SK-N-SH (cell line): ENCODE measurements at regions not wholly inside any gene's neighbourhood (a gene's known extent, or its start where the extent isn't known, plus 50 kb on each side); places are given as distances from the start of the nearest gene placed in this dataset.

Source experiments
- CTCF ChIA-PET: fragments of 300-600, 350-600 bp; formaldehyde crosslinking; extraction: SDS; loops from one replicate; lab custom pipeline; 2021; lab: Yijun Ruan, JAX
- POLR2A ChIA-PET: fragments of 350-600 bp; sonication (Branson Sonifier 250); formaldehyde crosslinking; extraction: SDS; loops from one replicate; lab custom pipeline; 2020; ENCODE audit warnings: antibody characterized with exemption, inconsistent platforms; lab: Yijun Ruan, JAX
- DNase-seq: peaks from one replicate; pipeline ENCODE4 v3.0.0; 2012
- H2AFZ ChIP-seq: fragments of 200-600 bp; sonication (generic); 2 replicates; pipeline ENCODE4 v1.8.1; 2016; ENCODE audit warnings: antibody characterized with exemption, mild to moderate bottlenecking, low read depth
- H3F3A ChIP-seq: fragments of 200-600 bp; sonication (generic); replicated peaks from 2 replicates; pipeline ENCODE3; 2016; ENCODE audit warnings: antibody characterized with exemption, mild to moderate bottlenecking; ENCODE audit not compliant: insufficient read depth
- H3K27ac ChIP-seq, 2 experiments: fragments of 200-500 bp in 1 of 2; fragments of 200-600 bp in 1 of 2; sonication (Bioruptor generic) in 1 of 2; sonication (generic), shearing (Covaris generic) in 1 of 2; 2 replicates each; pipeline versions ENCODE4 v1.5.1 to v1.6.1; 2014 to 2016; ENCODE audit warnings: low read depth in 2 of 2, inconsistent platforms in 1 of 2, low read length in 1 of 2, mild to moderate bottlenecking in 1 of 2, mixed read lengths in 1 of 2
- H3K27me3 ChIP-seq: fragments of 200-600 bp; sonication (generic), shearing (Covaris generic); 2 replicates; pipeline ENCODE4 v1.6.1; 2016; ENCODE audit warnings: mixed run types; ENCODE audit not compliant: insufficient read depth
- H3K36me3 ChIP-seq, 2 experiments: fragments of 200-500 bp in 1 of 2; fragments of 200-600 bp in 1 of 2; sonication (Bioruptor generic) in 1 of 2; sonication (generic) in 1 of 2; replicated peaks in 1 of 2; 2 replicates each; pipeline versions ENCODE3 to v1.5.1; 2014 to 2016; ENCODE audit warnings: low read length in 1 of 2, mild to moderate bottlenecking in 1 of 2; ENCODE audit not compliant: insufficient read depth in 2 of 2, control insufficient read depth in 1 of 2
- H3K4me1 ChIP-seq, 2 experiments: fragments of 200-500 bp in 1 of 2; fragments of 200-600 bp in 1 of 2; sonication (Bioruptor generic) in 1 of 2; sonication (generic), shearing (Covaris generic) in 1 of 2; 2 replicates each; pipeline versions ENCODE4 v1.5.1 to v1.6.1; 2014 to 2016; ENCODE audit warnings: low read depth in 1 of 2, low read length in 1 of 2, mixed run types in 1 of 2; ENCODE audit not compliant: insufficient read depth in 2 of 2, control insufficient read depth in 1 of 2
- H3K4me2 ChIP-seq: fragments of 200-600 bp; sonication (generic), shearing (Covaris generic); 2 replicates; pipeline ENCODE4 v1.6.1; 2017; ENCODE audit warnings: mixed run types
- H3K4me3 ChIP-seq, 2 experiments: fragments of 200-500 bp in 1 of 2; fragments of 200-600 bp in 1 of 2; sonication (Bioruptor generic) in 1 of 2; sonication (generic), shearing (Covaris generic) in 1 of 2; 2 replicates each; pipeline versions ENCODE4 v1.5.1 to v1.8.1; 2014 to 2016; ENCODE audit warnings: low read depth in 2 of 2, inconsistent platforms in 1 of 2, low read length in 1 of 2, mild to moderate bottlenecking in 1 of 2, mixed read lengths in 1 of 2, moderate library complexity in 1 of 2
- H3K79me2 ChIP-seq: fragments of 200-600 bp; sonication (generic); 2 replicates; pipeline ENCODE4 v1.8.1; 2017; ENCODE audit warnings: mild to moderate bottlenecking; ENCODE audit not compliant: insufficient read depth
- H3K9ac ChIP-seq: fragments of 200-600 bp; sonication (generic); 2 replicates; pipeline ENCODE4 v1.6.1; 2017; ENCODE audit warnings: mixed run types
- H3K9me2 ChIP-seq: fragments of 200-600 bp; sonication (generic); 2 replicates; pipeline ENCODE4 v1.6.1; 2017; ENCODE audit warnings: mixed run types
- H3K9me3 ChIP-seq: fragments of 200-600 bp; sonication (generic); 2 replicates; pipeline ENCODE4 v1.6.1; 2017; ENCODE audit warnings: mixed run types, mild to moderate bottlenecking, moderate library complexity
- H4K20me1 ChIP-seq: fragments of 200-600 bp; sonication (generic); 2 replicates; pipeline ENCODE4 v1.6.1; 2017; ENCODE audit warnings: mild to moderate bottlenecking, mixed run types; ENCODE audit not compliant: insufficient read depth
- EP300 ChIP-seq, 2 experiments: IDR thresholded peaks; 2 replicates each; pipeline versions ENCODE4 v1.4.0 to v1.6.1; 2012; ENCODE audit warnings: borderline replicate concordance in 1 of 2, low read depth in 1 of 2, low read length in 1 of 2
- EZH2phosphoT487 ChIP-seq: fragments of 200-600 bp; sonication (generic); IDR thresholded peaks from 2 replicates; pipeline ENCODE4 v1.6.1; 2017; ENCODE audit warnings: low read depth, mixed run types, mild to moderate bottlenecking, antibody characterized with exemption, moderate library complexity, borderline replicate concordance
- FOXJ3 ChIP-seq: sonication (generic); formaldehyde crosslinking; IDR thresholded peaks from 2 replicates; pipeline ENCODE4 v1.5.1; 2020; ENCODE audit warnings: mild to moderate bottlenecking, missing genetic modification reagents
- GABPA ChIP-seq: IDR thresholded peaks from 2 replicates; pipeline ENCODE4 v1.4.0; 2012; ENCODE audit warnings: low read depth, mild to moderate bottlenecking
- GATA2 ChIP-seq: sonication (generic); formaldehyde crosslinking; IDR thresholded peaks from 2 replicates; pipeline ENCODE4 v1.5.0; 2020; ENCODE audit warnings: mild to moderate bottlenecking, missing genetic modification reagents
- IRF3 ChIP-seq: fragments of 150-350 bp; IDR thresholded peaks from 2 replicates; pipeline ENCODE4 v1.6.1; 2016; ENCODE audit warnings: mild to moderate bottlenecking, low read depth, low read length
- NFIC ChIP-seq: IDR thresholded peaks from 2 replicates; pipeline ENCODE4 v1.4.0; 2012; ENCODE audit warnings: borderline replicate concordance
- NRF1 ChIP-seq: IDR thresholded peaks from 2 replicates; pipeline ENCODE4 v1.6.1; 2012; ENCODE audit warnings: low read depth, mild to moderate bottlenecking, low read length
- POLR2AphosphoS5 ChIP-seq: IDR thresholded peaks from 2 replicates; pipeline ENCODE4 v1.6.1; 2012; ENCODE audit warnings: low read depth, low read length
- RAD21 ChIP-seq: IDR thresholded peaks from 2 replicates; pipeline ENCODE4 v1.6.1; 2012; ENCODE audit warnings: mild to moderate bottlenecking, low read length
- RCOR1 ChIP-seq: fragments of 150-350 bp; IDR thresholded peaks from 2 replicates; pipeline ENCODE4 v1.6.1; 2017; ENCODE audit warnings: antibody characterized with exemption, low read length
- REST ChIP-seq: IDR thresholded peaks from 2 replicates; pipeline ENCODE4 v1.6.1; 2012; ENCODE audit warnings: mild to moderate bottlenecking, low read depth, low read length, moderate library complexity
- SMC3 ChIP-seq: IDR thresholded peaks from 2 replicates; pipeline ENCODE4 v1.6.1; 2012; ENCODE audit warnings: low read depth, low read length, improper control_type of control experiment
- YY1 ChIP-seq: IDR thresholded peaks from 2 replicates; pipeline ENCODE4 v1.4.0; 2012; ENCODE audit warnings: low read depth, mild to moderate bottlenecking
- ZBTB33 ChIP-seq: IDR thresholded peaks from 2 replicates; pipeline ENCODE4 v1.4.0; 2012; ENCODE audit warnings: low read depth, borderline replicate concordance
- WGBS: methylation state at CpG from one replicate; pipeline ENCODE4 v1.1.6; 2017; ENCODE audit warnings: low lambda C conversion rate; 5-methylcytosine and 5-hydroxymethylcytosine counted together

GRCh38 chr18:6569813-6570212 is 155.1 kb upstream of the L3MBTL4 start:
- H3K79me2 ChIP-seq, result no peaks in the 10 kb centered on the region
- H3K4me2 ChIP-seq, result no peak overlapping the region
- no peak for TF ChIP-seq NFIC
- no peak for TF ChIP-seq EP300 (IDR thresholded peaks at IDR 0.05; ENCODE audit: borderline replicate concordance in 1 of 2, low read depth in 1 of 2, low read length in 1 of 2)
- TF ChIP-seq FOXJ3 (CRISPR knock-in tag), result no peak
- TF ChIP-seq SMC3, result no peak
- TF ChIP-seq YY1, result no peak
- TF ChIP-seq IRF3, result no peak
- no peak for TF ChIP-seq EZH2phosphoT487
- TF ChIP-seq POLR2AphosphoS5, result no peak
- TF ChIP-seq NRF1, result no peak
- TF ChIP-seq REST, result no peak
- no peak for TF ChIP-seq GABPA
- H3K27me3 ChIP-seq, result no peaks in the 10 kb centered on the region
- WGBS, result 33% methylated on average over 2 of the region's 2 CpGs
- H3K4me1 ChIP-seq, result no peaks in the 10 kb centered on the region
- H3K9me2 ChIP-seq, result no peaks in the 10 kb centered on the region
- ChIA-PET CTCF (no interaction called here), POLR2A (no interaction called here)
- H4K20me1 ChIP-seq, result no peaks in the 10 kb centered on the region
- H3F3A ChIP-seq, result no peaks in the 10 kb centered on the region
- H3K4me3 ChIP-seq, result no peak overlapping the region
- no peak overlapping the region for H3K9ac ChIP-seq
- no peak for DNase-seq
- H2AFZ ChIP-seq, result no peak overlapping the region
- no peak overlapping the region for H3K27ac ChIP-seq
- no peaks in the 10 kb centered on the region for H3K36me3 ChIP-seq
- no peaks in the 10 kb centered on the region for H3K9me3 ChIP-seq

- no peak overlapping the region for H3K9ac ChIP-seq
- TF ChIP-seq SMC3 (no peak), NRF1 (no peak), IRF3 (no peak), GATA2 (CRISPR knock-in tag) (no peak), ZBTB33 (no peak), GABPA (no peak), RCOR1 (no peak), RAD21 (no peak)
- TF ChIP-seq, all 33 proteins: peak for 0
- Histone ChIP-seq H3K9me2 (no peaks in the 10 kb centered on the region), H3K27ac (no peak overlapping the region), H3K4me1 (no peaks in the 10 kb centered on the region), H4K20me1 (no peaks in the 10 kb centered on the region), H3F3A (no peaks in the 10 kb centered on the region), H3K36me3 (no peaks in the 10 kb centered on the region), H3K27me3 (no peaks in the 10 kb centered on the region), H3K79me2 (no peaks in the 10 kb centered on the region), H2AFZ (no peak overlapping the region), H3K9me3 (no peaks in the 10 kb centered on the region), H3K4me3 (no peak overlapping the region), H3K4me2 (no peak overlapping the region)
- ChIA-PET CTCF (interaction anchor here (0.5 to 1.6 kb wide), 2 partner anchors 34 to 40 kb away, joined by 3 read pairs; no protein-coding TSS in a partner anchor), POLR2A (interaction anchor here (0.6 kb wide), 1 partner anchor 8 kb away, joined by 4 read pairs; no protein-coding TSS in a partner anchor)
- DNase-seq, result no peak
- WGBS, result 63% methylated on average over 4 of the region's 4 CpGs
These were observed 156.0 kb upstream of the L3MBTL4 start for GRCh38 chr18:6570581-6571238.
